PC-3 (cell line): ENCODE measurements at regions not wholly inside any gene's neighbourhood (a gene's known extent, or its start where the extent isn't known, plus 50 kb on each side); places are given as distances from the start of the nearest gene placed in this dataset.

Experiments
- ATAC-seq: fragments of 200-7000 bp; cut with Tn5 transposase; 2 replicates; pipeline ENCODE4 v1.9.1; 2020; ENCODE audit warnings: mild to moderate bottlenecking, moderate library complexity
- BruUV-seq: library from RNA; stranded (reverse); fragments of 400-500 nt; replicated peaks from 2 replicates; lab custom pipeline; 2021; lab: Mats Ljungman, UMichigan
- CTCF ChIA-PET: fragments of 300-600 bp; sonication (Branson Sonifier 250); formaldehyde crosslinking; loops from one replicate; lab custom pipeline; 2022; ENCODE audit warnings: antibody characterized with exemption; lab: Charles Lee
- POLR2A ChIA-PET: fragments of 300-600 bp; sonication (Branson Sonifier 250); formaldehyde crosslinking; loops from one replicate; lab custom pipeline; 2022; ENCODE audit warnings: antibody characterized with exemption; ENCODE audit not compliant: unreplicated experiment; lab: Charles Lee
- DNase-seq: peaks from one replicate; pipeline ENCODE4 v3.0.0-alpha.2; 2015
- H2AFZ ChIP-seq: fragments of 300-600 bp; sonication (generic); 2 replicates; pipeline ENCODE4 v1.6.0; 2016; ENCODE audit warnings: antibody characterized with exemption, low read length
- H3F3A ChIP-seq: fragments of 300-600 bp; sonication (generic); one replicate; pipeline ENCODE4 v1.6.0; 2017; ENCODE audit warnings: antibody characterized with exemption, low read length, control low read depth, mild to moderate bottlenecking; ENCODE audit not compliant: unreplicated experiment
- H3K27ac ChIP-seq: fragments of 300-600 bp; sonication (generic); 2 replicates; pipeline ENCODE4 v1.5.1; 2016; ENCODE audit warnings: mild to moderate bottlenecking, low read length
- H3K27me3 ChIP-seq: fragments of 300-600 bp; sonication (generic); 2 replicates; pipeline ENCODE4 v1.6.1; 2016; ENCODE audit warnings: low read length, mixed read lengths
- H3K36me3 ChIP-seq: fragments of 300-600 bp; sonication (generic); 2 replicates; pipeline ENCODE4 v1.6.1; 2016; ENCODE audit warnings: low read depth, mixed run types, low read length, mixed read lengths
- H3K4me1 ChIP-seq: fragments of 300-600 bp; sonication (generic); 2 replicates; pipeline ENCODE4 v1.5.1; 2016; ENCODE audit warnings: low read length; ENCODE audit not compliant: insufficient read depth
- H3K4me2 ChIP-seq: fragments of 300-600 bp; sonication (generic); 2 replicates; pipeline ENCODE4 v1.6.0; 2016; ENCODE audit warnings: low read length
- H3K4me3 ChIP-seq: fragments of 300-600 bp; sonication (generic); 2 replicates; pipeline ENCODE4 v1.5.1; 2016; ENCODE audit warnings: mild to moderate bottlenecking, low read length, mixed read lengths
- H3K79me2 ChIP-seq: fragments of 300-600 bp; sonication (generic); 2 replicates; pipeline ENCODE4 v1.6.1; 2017; ENCODE audit warnings: low read length, mixed read lengths
- H3K9ac ChIP-seq: fragments of 300-600 bp; sonication (generic); 2 replicates; pipeline ENCODE4 v1.6.0; 2016; ENCODE audit warnings: mild to moderate bottlenecking, low read length
- H3K9me2 ChIP-seq: fragments of 300-600 bp; sonication (generic); replicated peaks from 2 replicates; pipeline ENCODE4 v1.6.1; 2016; ENCODE audit warnings: mixed run types, low read length, mixed read lengths
- H3K9me3 ChIP-seq: fragments of 300-600 bp; sonication (generic); 2 replicates; pipeline ENCODE4 v1.6.1; 2016; ENCODE audit warnings: low read length, mixed read lengths
- H4K20me1 ChIP-seq: fragments of 300-600 bp; sonication (generic); 2 replicates; pipeline ENCODE4 v1.6.1; 2016; ENCODE audit warnings: low read length, mixed read lengths
- CTCF ChIP-seq: fragments of 300-600 bp; sonication (generic); conservative IDR thresholded peaks from 2 replicates; pipeline ENCODE4 v1.5.1; 2017; ENCODE audit warnings: antibody characterized with exemption, low read depth, mild to moderate bottlenecking, low read length
- EZH2 ChIP-seq: fragments of 300-600 bp; sonication (generic); IDR thresholded peaks from one replicate; pipeline ENCODE4 v1.6.1; 2017; ENCODE audit warnings: antibody characterized with exemption, mild to moderate bottlenecking, low read length; ENCODE audit not compliant: unreplicated experiment
- EZH2phosphoT487 ChIP-seq: fragments of 300-600 bp; sonication (generic); IDR thresholded peaks from 2 replicates; pipeline ENCODE4 v1.6.1; 2018; ENCODE audit warnings: mild to moderate bottlenecking, antibody characterized with exemption, low read length, borderline replicate concordance
- intact Hi-C: fragments of 100-400 bp; cut with micrococcal nuclease; formaldehyde crosslinking; loops from 2 replicates; pipeline ENCODE4 v1.9.0; 2023

DNA sequence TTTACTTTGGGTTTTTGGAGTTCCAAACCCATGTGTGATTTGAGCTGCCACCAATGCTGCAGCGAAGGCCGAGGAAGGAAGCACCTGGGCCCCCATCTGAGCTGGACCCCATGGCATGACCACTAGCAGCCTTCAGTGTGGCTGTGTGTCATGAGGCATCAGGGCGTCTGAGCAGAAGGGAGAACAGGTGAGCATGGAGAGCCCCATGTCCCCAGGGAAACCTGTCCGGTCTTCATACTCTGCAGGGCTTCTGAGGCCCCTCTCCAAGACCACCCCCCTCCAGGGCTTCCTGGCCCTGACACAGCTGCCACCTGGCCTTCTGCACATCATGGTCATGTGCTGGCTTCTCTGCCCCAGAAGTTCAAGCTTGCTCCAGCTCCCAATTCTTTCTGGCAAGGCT lies 169.1 kb upstream of the CST7 start:
- intact Hi-C loops = loop anchor here (2.0 kb wide), 1 partner anchor 123 kb away; no protein-coding TSS in a partner anchor
- H3K4me1 ChIP-seq = peaks cover 11% of the 10 kb centered on the region
- ChIA-PET CTCF (no interaction called here), POLR2A (no interaction called here)
- H2AFZ ChIP-seq = no peak overlapping the region
- BruUV-seq = no TSS peak
- H3K9me3 ChIP-seq = no peaks in the 10 kb centered on the region
- no peaks in the 10 kb centered on the region for H3K36me3 ChIP-seq
- H3K9me2 ChIP-seq = no peaks in the 10 kb centered on the region
- DNase-seq (no peak), ATAC-seq (no peak)
- no peak overlapping the region for H3K4me2 ChIP-seq
- peaks cover 29% of the 10 kb centered on the region for H3K27me3 ChIP-seq
- no peaks in the 10 kb centered on the region for H3K79me2 ChIP-seq
- no peaks in the 10 kb centered on the region for H3F3A ChIP-seq
- no peak for TF ChIP-seq CTCF
- no peak for TF ChIP-seq EZH2phosphoT487
- TF ChIP-seq EZH2 = no peak
- no peaks in the 10 kb centered on the region for H4K20me1 ChIP-seq
- H3K9ac ChIP-seq = no peak overlapping the region
- no peak overlapping the region for H3K27ac ChIP-seq
- H3K4me3 ChIP-seq = no peak overlapping the region

- H3K4me3 ChIP-seq = no peak overlapping the region
- no peaks in the 10 kb centered on the region for H3F3A ChIP-seq
- no peak overlapping the region for H3K27ac ChIP-seq
- no peaks in the 10 kb centered on the region for H3K9me2 ChIP-seq
- H3K9me3 ChIP-seq = no peaks in the 10 kb centered on the region
- no peaks in the 10 kb centered on the region for H3K36me3 ChIP-seq
- H3K9ac ChIP-seq = no peak overlapping the region
- ChIA-PET CTCF (interaction anchor here (0.5 to 0.6 kb wide), 2 partner anchors 199 to 783 kb away, joined by 3 to 5 read pairs; no protein-coding TSS in a partner anchor), POLR2A (no interaction called here)
- peaks cover 8% of the 10 kb centered on the region; the same call in 1 of the 2 replicates for H3K4me1 ChIP-seq
- BruUV-seq = no TSS peak
- peaks cover 38% of the 10 kb centered on the region for H3K27me3 ChIP-seq
- no peaks in the 10 kb centered on the region for H4K20me1 ChIP-seq
- TF ChIP-seq EZH2 = no peak
- no peak for TF ChIP-seq EZH2phosphoT487
- TF ChIP-seq CTCF = no peak
- DNase-seq (no peak), ATAC-seq (no peak)
- no peaks in the 10 kb centered on the region for H3K79me2 ChIP-seq
- intact Hi-C loops = loop anchor here (2.0 kb wide), 1 partner anchor 124 kb away; no protein-coding TSS in a partner anchor
- no peak overlapping the region for H3K4me2 ChIP-seq
- no peak overlapping the region for H2AFZ ChIP-seq
Observed at GRCh38 chr20:24780674-24781417, 168.2 kb upstream of the CST7 start.
